ENCODE measurements at regions not wholly inside any gene's neighbourhood (a gene's known extent, or its start where the extent isn't known, plus 50 kb on each side); places are given as distances from the start of the nearest gene placed in this dataset.

DNA sequence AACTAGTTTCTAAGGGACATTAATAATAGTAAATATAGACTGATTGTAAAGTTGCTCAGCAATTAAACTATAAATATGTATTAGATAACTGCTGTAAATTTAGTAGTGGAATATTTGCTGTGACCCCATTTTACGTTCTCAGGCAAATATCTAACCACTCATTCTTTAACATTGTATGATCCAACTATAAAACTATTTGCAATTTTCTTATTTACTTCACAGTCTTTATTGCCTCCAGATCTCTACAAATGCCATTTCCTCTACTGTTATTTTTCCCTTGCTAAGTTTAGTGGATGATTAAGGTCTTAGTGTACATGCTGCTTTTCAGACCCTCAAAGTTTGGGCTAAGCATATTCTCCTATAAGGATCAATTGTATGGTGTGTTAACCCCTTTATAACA is 526.2 kb upstream of the ST8SIA4 start:
- TF ChIP-seq, protein P1, sequence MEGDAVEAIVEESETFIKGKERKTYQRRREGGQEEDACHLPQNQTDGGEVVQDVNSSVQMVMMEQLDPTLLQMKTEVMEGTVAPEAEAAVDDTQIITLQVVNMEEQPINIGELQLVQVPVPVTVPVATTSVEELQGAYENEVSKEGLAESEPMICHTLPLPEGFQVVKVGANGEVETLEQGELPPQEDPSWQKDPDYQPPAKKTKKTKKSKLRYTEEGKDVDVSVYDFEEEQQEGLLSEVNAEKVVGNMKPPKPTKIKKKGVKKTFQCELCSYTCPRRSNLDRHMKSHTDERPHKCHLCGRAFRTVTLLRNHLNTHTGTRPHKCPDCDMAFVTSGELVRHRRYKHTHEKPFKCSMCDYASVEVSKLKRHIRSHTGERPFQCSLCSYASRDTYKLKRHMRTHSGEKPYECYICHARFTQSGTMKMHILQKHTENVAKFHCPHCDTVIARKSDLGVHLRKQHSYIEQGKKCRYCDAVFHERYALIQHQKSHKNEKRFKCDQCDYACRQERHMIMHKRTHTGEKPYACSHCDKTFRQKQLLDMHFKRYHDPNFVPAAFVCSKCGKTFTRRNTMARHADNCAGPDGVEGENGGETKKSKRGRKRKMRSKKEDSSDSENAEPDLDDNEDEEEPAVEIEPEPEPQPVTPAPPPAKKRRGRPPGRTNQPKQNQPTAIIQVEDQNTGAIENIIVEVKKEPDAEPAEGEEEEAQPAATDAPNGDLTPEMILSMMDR (IDR thresholded peaks at IDR 0.05), result no peak
- no peak for TF ChIP-seq POLR2A (IDR thresholded peaks at IDR 0.05)

Data from testis (tissue), 2 donors.